ENCODE measurements at regions not wholly inside any gene's neighbourhood (a gene's known extent, or its start where the extent isn't known, plus 50 kb on each side); places are given as distances from the start of the nearest gene placed in this dataset.

DNA sequence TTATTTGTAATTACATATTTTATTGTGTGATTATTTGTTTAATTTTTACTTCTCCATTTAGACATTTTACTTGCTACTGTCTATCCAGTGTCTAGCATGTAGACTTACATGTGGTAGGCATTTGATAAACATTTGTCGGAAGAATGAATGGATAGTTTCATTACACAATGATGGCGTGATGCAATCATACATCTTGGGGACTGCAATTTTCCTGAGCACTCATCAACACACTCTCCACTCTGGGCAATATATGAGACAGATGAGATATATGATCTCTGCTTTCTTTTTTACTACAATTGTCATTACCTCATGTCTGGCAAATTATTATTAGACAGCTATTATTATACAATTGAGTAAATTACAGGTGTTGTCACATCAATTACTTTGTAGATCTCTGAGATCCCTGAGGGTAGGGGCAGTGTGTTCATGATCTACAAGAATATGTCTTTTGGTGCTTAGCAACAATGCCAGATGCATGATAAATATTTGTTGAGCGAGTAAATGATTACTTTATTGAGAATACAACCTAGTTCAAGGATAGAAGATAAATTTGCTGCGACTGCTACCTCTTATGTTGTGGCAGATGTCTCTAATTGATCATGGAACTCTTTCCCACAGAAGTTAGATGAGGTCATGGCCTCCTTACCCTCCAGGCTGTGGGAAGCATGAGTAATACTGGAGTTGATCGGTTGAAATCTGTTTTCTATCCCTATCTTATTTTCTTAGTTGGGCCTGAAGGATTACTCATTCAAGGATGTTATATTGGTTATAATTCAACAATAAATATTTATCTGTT lies 416.0 kb downstream of the LRIG3 start:
- Histone ChIP-seq H3K27me3 (replicated peaks in 1 of 7) (no peaks in the 10 kb centered on the region), H3K4me3 (no peak overlapping the region), H3K36me3 (no peaks in the 10 kb centered on the region), H3K9me3 (no peaks in the 10 kb centered on the region), H3K27ac (no peak overlapping the region), H3K4me1 (no peaks in the 10 kb centered on the region)
- intact Hi-C loops (cut with DNase I; ENCODE audit: low total_unique reads): no loop called here
- DNase-seq: no peak
- WGBS, 5 donors: 76 to 89% (median 81%) methylated on average over 5 of the region's 5 CpGs
- TF ChIP-seq POLR2AphosphoS5 (IDR thresholded peaks at IDR 0.05) (no peak), POLR2A (IDR thresholded peaks at IDR 0.05) (no peak), CTCF (IDR thresholded peaks at IDR 0.05 in 8 of 11, conservative IDR thresholded peaks at IDR 0.05 in 3 of 11) (no peak)

GRCh38 chr12:58509116-58509885 lies 411.0 kb downstream of the LRIG3 start:
- TF ChIP-seq CTCF (IDR thresholded peaks at IDR 0.05 in 8 of 11, conservative IDR thresholded peaks at IDR 0.05 in 3 of 11) (no peak), POLR2A (IDR thresholded peaks at IDR 0.05) (no peak), POLR2AphosphoS5 (IDR thresholded peaks at IDR 0.05) (no peak)
- Histone ChIP-seq H3K27me3 (replicated peaks in 1 of 7) (no peaks in the 10 kb centered on the region), H3K4me1 (no peaks in the 10 kb centered on the region), H3K36me3 (no peaks in the 10 kb centered on the region), H3K9me3 (no peaks in the 10 kb centered on the region), H3K27ac (no peak overlapping the region), H3K4me3 (no peak overlapping the region)
- 68 to 91% (median 83%) methylated on average over 5 of the region's 5 CpGs for WGBS, 5 donors
- DNase-seq: no peak
- intact Hi-C loops (cut with DNase I; ENCODE audit: low total_unique reads): no loop called here

GRCh38 chr12:58513301-58513834 lies 406.9 kb downstream of the LRIG3 start:
- 50 to 65% (median 56%) methylated on average over 4 of the region's 4 CpGs for WGBS, 5 donors
- no peak overlapping the region for H3K4me3 ChIP-seq
- H3K4me1 ChIP-seq: no peaks in the 10 kb centered on the region
- H3K27ac ChIP-seq: no peak overlapping the region
- no peak for TF ChIP-seq POLR2A (IDR thresholded peaks at IDR 0.05)
- no peak for TF ChIP-seq POLR2AphosphoS5 (IDR thresholded peaks at IDR 0.05)
- TF ChIP-seq CTCF (IDR thresholded peaks at IDR 0.05 in 8 of 11, conservative IDR thresholded peaks at IDR 0.05 in 3 of 11): no peak
- intact Hi-C loops (cut with DNase I; ENCODE audit: low total_unique reads): no loop called here
- peaks cover 3 to 29% (median 19%) of the 10 kb centered on the region in 8 donors for H3K9me3 ChIP-seq
- no peak for DNase-seq
- no peaks in the 10 kb centered on the region for H3K27me3 ChIP-seq (replicated peaks in 1 of 7)
- no peaks in the 10 kb centered on the region for H3K36me3 ChIP-seq

GRCh38 chr12:58513852-58514251 lies 406.5 kb downstream of the LRIG3 start:
- peaks cover 3 to 34% (median 23%) of the 10 kb centered on the region in 8 donors for H3K9me3 ChIP-seq
- no peaks in the 10 kb centered on the region for H3K36me3 ChIP-seq
- no peaks in the 10 kb centered on the region for H3K4me1 ChIP-seq
- H3K27ac ChIP-seq: no peak overlapping the region
- intact Hi-C loops (cut with DNase I; ENCODE audit: low total_unique reads): no loop called here
- TF ChIP-seq CTCF (IDR thresholded peaks at IDR 0.05 in 8 of 11, conservative IDR thresholded peaks at IDR 0.05 in 3 of 11): no peak
- TF ChIP-seq POLR2AphosphoS5 (IDR thresholded peaks at IDR 0.05): no peak
- no peak for TF ChIP-seq POLR2A (IDR thresholded peaks at IDR 0.05)
- H3K4me3 ChIP-seq: no peak overlapping the region
- WGBS, 5 donors: 72 to 86% (median 81%) methylated on average over 4 of the region's 4 CpGs
- no peak for DNase-seq
- H3K27me3 ChIP-seq (replicated peaks in 1 of 7): no peaks in the 10 kb centered on the region

Measured in spleen (tissue), 11 donors.